ENCODE measurements at regions not wholly inside any gene's neighbourhood (a gene's known extent, or its start where the extent isn't known, plus 50 kb on each side); places are given as distances from the start of the nearest gene placed in this dataset.
"Not testable (repeated sequence)": the region's sequence is repeated elsewhere in the genome, so short reads cannot be mapped to it uniquely, and the experiment has no call there.

DNA sequence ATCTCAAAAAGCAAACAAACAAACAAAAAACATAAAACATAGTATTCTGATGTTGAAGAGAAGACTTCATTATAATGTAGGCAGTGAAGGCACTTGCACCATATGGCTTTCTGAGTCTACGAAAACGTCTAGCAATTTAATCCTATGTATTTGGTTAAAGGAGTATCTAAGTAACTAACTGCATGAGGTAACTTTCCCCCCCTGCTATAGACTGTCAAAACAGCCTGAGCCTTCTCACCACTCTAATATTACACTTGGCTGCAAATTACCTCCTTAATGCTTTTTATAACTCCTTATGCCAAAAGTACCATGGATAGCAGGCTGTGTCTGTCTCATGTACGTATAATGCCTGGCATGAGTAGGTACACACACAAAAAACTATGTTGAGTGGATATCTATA is 607.6 kb upstream of the FLRT2 start:
- intact Hi-C loops (cut with micrococcal nuclease) = no loop called here

DNA sequence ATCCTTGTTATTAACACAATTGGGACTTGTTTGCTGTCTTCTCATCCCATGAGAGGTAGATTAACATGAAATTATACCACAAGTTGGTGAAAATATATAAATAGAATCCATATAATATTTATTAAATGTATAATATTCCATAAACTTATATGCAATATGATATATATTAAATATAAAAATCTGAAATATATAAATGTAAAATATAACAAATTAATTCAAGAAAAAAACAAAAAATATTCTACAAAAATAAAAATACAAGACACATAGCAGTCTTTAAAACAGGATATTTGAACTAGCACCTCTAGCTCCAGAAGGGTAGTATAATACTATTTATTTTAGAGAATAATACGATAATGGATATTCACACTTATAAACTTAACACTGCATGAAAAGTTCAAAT is 603.3 kb upstream of the FLRT2 start:
- intact Hi-C loops (cut with micrococcal nuclease) = no loop called here

DNA sequence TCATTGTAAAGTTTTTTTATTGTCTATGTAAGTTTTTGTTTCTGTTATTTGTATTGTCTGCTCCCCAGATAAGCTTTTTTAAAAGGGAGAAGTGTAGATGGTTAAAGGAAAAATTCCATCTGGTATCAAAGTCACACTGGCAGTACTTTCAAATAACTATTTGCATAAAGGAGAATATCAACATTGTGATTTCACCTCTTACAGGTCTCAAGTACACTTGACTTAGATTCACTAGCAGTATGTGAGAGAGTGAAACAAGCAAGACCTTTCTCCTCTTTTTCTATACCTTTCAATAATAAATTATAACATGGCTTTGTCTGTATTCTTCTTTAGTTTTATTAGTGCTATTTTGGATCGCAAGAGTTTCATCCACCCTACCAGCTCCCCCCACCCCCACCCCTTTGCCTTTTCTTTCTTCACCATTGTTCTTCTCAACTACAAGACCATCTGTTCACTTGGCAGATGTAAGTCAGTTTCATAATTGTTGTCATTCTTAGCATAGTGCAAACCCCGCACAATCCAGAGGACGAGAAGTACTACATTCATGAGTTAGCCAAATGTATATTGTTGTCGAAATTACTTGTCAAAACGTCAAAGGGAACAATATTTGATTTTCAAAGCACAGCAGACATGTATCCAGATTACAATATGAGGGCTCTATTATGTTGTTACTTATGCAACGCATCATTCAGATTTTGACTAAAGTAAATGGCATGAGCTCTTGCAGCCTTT is 602.7 kb upstream of the FLRT2 start:
- intact Hi-C loops (cut with micrococcal nuclease) = no loop called here

DNA sequence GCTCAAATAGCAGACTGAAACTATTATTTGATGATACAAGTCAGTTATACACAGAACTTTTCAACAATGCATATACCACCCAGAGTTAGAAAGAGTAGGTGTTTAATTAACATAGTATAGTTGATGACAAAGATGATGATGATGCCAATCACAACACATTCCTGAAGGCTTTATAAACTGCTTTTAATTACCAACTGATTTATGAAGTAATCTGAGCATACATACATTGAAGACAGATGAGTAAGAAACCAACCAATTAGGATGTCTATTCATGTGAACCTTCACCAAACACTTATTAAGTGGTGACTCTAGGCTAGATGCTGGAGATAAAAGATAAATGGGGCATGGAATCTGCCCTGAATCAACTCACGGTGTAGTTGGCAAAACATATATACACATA is 600.9 kb upstream of the FLRT2 start:
- intact Hi-C loops (cut with micrococcal nuclease) = no loop called here

DNA sequence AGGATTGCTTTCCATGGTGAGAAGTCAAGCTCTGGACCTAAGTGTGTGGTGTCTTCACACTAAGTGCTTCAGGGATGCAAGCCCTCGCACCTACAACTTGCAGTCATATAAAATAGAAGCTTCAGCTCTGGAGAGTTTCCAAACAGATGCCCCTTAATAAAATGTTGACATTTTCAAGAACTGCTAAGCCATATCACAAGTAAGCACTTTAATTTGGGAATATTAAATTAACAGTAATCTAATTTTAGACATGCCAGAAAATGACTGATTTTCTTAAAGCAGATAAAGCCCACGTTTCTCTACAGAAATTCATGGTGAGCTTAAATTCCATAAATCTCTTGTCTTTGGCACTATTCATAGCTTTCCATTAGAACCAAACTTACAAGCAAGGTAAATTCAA is 600.1 kb upstream of the FLRT2 start:
- intact Hi-C loops (cut with micrococcal nuclease) = no loop called here

DNA sequence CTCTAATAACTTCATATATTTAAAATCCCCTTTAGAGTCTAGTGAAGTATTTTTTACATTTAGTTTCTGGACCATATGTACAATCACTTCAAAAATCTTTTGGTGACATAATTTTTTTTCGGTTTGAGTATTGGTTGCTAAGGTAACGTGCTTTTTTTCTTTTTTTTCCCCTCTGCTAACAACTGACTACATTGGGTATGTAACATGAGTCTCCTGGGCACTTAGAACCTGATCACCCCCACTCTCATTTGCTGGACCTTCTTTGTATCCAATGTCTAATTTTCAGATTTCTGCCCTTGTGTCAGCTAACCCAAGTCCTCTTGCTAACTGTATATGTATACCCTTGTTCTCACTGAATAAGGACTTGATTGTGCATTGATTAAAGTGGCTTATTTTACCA is 592.9 kb upstream of the FLRT2 start:
- intact Hi-C loops (cut with micrococcal nuclease) = no loop called here

DNA sequence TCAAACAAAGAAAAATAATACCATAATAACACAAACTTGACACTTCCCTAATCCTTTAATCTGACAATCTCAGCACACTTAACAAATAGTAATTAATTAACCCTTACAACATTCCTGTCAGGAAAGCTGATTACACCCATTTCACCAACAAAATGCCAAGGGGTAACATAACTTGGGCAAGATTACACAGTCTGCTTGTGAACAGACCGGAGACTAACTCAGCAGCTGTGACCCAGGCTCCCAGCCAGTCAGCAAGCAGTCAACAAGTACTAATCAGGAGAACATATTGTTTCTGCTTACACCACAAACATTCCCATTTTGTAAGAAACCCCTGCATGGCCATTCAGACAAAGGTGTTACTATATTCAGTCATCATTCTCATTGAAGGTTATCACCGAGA is 592.5 kb upstream of the FLRT2 start:
- intact Hi-C loops (cut with micrococcal nuclease) = no loop called here

DNA sequence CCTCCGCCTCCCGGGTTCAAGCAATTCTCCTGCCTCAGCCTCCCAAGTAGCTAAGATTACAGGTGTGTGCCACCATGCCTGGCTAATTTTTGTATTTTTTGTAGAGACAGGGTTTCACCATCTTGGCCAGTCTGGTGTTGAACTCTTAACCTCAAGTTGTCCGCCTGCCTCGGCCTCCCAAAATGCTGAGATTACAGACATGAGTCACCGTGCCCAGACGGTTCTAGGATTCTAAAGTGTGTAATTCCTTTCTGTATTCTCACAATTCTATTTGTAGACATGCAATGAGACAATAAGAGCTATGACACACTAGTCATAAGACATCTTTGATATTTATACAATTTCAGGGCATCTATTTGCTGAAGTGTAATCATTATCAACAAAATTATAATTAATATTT is 585.0 kb upstream of the FLRT2 start:
- intact Hi-C loops (cut with micrococcal nuclease) = not testable (repeated sequence)

DNA sequence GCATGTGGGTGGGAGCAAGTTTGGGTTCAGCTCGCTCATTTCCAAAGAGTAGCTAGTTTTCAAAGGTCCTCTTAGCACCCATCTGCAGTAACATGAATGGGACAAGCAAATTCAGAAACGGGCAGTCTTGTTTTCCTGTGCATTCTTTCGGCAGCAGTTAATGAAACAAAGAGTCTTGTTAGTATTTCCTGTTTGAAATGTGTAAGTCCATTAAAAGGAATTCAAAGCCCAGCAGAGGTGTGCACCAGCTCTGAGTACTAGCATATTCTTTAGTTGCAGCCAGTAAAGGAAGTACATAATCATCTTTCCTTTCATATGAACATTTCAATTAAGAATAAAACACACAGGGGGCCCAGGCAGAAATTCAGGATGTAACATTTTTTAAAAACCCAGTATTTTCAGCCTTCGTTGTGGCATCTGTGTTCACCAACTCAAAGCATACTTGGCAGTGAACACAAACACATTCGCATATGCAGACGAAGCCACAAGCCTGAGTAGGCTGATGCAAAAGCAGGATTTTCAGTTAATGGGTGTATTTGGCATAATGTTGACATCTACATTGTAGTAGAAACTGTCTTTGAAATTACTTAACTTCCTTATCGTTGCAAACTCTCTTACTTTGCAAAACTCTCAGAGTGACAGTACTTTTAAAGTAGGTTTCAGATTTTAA is 570.0 kb upstream of the FLRT2 start:
- intact Hi-C loops (cut with micrococcal nuclease) = no loop called here

DNA sequence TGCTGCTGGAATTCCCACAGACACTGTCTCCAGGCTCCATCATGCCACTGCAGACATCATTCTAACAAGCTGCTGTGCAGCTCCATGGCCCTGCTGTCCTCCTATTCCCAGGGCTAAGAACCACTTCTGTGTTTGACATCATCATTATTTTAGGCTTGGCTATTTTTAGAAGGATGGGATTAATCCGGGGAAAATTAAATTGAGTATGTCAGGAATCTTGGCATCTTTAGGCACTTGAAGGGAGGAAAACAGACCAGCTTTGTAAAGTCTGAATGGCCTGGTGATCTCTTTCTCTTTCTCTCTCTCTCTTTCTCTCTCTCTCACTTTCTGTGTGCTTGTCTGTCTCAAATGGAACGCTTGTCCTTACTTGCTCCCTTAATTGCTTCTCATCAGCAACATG is 568.3 kb upstream of the FLRT2 start:
- intact Hi-C loops (cut with micrococcal nuclease) = no loop called here

DNA sequence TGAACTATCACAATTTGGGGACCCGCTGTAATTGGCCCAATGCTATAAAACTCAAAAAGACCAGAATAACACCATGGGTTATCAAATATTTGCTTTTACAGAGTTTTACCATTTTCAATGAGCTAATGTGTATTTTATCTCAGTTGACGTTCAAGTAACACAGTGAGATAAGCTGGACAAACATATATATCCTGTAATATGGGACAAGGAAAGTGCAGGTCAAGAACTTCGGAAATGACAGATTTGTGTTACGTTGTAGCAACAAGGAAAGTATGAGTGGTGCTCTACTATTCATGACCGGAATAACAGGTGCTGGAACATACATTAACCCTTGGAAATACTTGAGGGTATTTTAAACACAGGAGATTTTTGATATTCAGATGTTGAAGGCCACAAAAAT is 566.4 kb upstream of the FLRT2 start:
- intact Hi-C loops (cut with micrococcal nuclease) = no loop called here

DNA sequence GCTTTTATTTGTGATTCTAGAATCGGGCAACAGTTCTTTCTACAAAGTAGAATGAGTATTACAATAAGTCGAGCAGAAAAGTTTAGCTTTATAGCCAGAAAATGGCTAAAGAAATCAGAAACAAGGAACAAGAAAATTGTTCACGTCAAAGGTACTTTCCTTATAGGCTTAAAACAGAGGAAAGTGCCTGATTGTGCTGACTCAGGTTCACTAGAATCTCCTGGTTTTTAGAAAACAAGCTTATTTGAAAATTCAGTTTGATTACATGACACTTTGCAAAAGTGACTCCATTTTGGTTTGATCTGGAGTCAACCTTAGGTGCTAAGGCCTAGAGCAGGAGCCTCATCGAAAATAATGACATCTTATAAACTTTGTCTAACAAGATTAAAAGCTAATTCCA is 564.7 kb upstream of the FLRT2 start:
- intact Hi-C loops (cut with micrococcal nuclease) = no loop called here

DNA sequence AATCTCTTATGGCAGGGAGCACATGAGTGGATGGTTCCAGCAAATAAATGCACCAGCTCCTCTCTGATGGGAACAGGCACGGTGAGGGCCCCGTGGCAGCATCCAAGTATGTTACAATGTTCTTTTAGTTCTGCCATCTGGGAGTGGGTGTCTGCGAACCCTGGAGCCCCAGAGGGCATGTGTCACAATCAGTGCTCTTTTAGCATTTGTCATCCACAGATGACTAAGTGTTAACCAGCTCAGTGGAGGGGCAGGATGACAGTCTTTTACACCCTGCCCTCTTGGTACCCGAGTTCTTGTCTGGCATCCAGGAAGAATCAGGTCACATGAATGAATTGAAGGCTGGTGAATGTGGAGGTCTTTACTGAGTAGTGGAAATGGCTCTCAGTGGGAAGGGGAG is 560.4 kb upstream of the FLRT2 start:
- intact Hi-C loops (cut with micrococcal nuclease) = no loop called here

DNA sequence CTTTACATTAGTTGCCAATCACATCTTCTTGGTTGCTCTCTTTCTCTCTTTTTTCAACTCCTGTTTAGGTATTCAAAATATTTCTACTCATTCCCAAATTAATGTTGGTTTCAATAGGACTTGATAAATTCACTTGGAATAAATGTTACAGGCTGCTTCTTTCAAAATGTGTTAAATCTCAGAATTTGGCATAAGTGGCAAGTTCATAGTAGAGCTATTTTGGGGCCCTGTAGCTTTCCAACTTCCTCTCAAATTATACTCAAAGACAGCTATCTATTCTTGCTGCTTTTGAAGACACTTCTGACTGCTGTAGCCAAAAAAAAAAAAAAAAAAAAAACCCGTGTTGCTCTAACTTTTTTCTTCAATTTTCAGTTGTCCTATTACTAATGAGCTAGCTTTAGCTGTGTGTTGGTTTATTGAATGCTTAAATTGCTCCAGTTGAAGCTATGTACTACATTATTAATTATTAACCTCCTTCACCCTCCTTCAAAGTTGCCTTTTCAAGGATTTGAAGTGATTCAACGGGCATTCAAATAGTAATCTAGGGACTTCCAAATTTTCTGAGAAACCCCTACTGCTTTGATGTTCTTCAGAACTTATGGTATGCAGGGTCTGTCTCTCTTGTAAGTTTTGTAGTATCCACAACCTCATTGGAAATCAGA is 554.6 kb upstream of the FLRT2 start:
- intact Hi-C loops (cut with micrococcal nuclease) = no loop called here

DNA sequence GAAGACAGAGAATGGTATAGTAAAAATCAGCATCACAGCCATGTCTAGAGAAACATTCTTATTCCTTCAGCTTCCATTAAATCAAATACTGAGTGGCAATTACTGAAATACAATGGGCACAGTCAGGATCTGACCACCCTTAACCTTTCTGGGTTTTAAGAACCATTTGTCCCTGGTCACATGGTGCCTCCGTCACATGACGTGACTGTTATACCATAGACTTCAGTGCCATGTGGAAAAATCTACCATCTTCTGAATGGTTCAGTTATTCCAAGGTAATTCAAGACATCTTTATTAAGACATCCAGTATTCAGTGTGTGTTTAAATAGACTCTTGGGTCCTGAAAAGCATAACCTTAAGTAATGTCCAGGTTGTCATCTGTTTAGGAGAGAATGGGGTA is 553.1 kb upstream of the FLRT2 start:
- intact Hi-C loops (cut with micrococcal nuclease) = no loop called here

DNA sequence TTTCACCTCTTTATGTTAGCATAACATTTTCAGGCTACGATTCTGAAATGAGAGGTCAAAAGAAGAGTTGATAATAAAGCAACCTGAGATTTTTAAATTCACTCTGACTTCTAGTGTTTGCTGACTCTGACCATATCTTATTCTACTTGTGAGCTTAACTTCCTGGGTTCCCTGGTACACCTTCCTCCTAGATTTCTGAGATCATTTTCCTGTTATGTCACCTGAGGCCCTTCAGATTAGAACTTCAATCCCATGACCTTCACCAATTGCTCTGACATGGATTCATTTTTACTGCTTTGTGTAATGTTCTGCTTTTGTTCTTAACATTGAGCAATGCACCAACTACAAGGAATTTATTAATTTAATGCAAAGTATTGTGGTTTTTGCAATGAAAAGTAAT is 542.9 kb upstream of the FLRT2 start:
- intact Hi-C loops (cut with micrococcal nuclease) = no loop called here

DNA sequence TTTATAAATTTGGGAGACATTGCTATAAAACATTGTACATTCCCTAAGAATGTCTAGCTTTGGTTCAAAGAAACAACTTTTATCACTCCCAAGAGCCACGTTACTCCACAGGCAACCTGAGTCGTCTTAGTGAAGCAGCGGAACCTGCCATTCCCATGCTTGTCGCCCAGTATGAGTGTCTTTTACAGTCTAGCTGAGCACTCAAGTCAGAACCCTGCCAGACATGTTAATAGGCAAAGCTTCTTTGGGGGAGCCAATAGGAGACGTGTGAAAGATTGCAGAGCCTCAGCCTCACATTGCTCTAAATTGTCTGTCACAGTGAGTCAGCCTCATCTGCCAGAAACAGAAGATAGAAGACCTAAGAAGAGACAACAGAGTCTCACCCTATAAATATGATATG is 541.6 kb upstream of the FLRT2 start:
- intact Hi-C loops (cut with micrococcal nuclease) = no loop called here

DNA sequence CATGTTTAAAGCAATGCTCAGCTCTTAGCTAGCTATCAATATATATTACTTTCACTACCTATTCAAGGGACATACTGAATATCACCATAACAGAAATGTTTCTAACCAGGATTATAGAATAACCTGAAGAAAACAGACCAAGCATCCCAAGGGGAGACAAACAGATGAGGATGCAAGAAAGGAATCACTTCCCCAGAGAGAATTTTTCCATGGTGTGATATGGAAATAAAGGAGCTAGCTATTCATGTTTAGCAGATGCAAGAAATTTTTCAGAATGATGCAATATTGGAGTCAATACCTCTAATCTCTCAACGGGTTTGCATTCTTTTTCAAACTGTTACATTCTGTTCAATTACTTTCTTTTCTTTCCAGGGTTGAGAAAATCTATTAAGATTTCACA is 538.9 kb upstream of the FLRT2 start:
- intact Hi-C loops (cut with micrococcal nuclease) = no loop called here

DNA sequence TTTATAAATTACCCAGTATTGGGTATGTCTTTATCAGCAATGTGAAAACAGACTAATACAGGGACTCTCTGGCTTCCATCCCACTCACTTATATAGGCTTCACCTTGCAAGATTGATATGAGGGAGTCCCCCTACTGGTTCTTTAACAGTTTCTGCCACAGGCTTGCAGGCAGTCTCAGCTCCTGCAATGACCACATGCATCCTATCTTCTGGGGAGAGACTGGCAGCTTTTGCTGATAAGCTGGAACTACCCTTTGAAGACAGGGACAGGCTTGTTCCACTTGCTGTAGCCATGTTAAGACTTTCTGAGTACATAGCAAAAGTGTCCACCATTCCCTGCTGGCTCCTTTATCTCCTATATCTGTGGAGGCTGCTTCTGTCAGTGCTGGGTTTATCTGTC is 531.7 kb upstream of the FLRT2 start:
- intact Hi-C loops (cut with micrococcal nuclease) = no loop called here

DNA sequence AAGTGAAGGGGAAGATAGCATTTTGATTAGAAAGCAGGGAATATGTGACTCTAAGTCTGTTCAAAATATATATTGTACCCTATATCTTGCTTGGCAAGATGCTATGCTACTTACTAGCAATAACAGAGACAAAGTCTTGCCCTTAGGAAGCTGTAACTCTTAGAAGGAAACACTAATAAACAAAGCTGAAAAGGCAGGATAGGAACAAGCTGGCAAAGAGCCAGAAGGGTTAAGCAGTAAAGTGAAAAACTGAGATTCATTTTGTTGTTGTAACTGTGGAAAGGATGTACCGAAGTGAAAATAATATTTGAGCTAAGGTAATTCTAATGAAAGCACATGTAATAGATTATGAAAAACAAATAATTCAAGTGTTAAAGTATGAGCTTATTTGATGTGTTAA is 527.1 kb upstream of the FLRT2 start:
- intact Hi-C loops (cut with micrococcal nuclease) = no loop called here

DNA sequence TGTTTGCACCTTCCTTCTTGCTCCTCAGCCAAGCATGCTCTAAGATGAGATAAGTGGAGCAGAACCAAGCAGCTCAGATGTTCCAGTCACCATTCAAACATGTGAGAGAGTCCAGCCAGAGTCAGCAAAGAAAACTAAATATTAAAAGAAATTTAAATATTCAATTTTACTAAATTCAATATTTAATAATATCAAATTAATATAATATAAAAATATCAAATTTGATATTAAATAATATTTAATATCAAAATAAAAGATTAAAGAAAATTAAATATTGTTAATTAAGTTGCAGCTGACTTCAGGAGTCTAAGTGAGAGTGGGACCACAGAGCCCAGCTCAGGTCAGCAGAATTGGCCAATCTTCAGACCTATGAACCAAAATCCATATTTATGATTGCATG is 526.1 kb upstream of the FLRT2 start:
- intact Hi-C loops (cut with micrococcal nuclease) = no loop called here

DNA sequence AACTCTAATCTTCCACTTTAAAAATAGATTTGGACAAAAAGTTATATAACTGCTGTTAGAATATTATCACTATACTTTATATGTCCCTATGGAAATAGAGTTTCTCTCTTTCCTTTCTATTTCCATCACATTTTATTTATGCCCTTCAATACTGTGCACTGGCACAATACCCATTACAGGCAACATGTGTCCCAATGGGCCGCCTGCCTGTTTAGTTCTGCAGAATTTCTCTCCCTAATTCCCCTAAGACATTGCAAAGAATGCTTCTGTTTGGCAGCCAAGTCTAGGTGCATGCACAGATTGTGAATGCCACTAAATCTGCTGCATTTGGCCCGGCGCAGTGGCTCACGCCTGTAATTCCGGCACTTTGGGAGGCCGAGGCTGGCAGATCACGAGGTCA is 520.4 kb upstream of the FLRT2 start:
- intact Hi-C loops (cut with micrococcal nuclease) = no loop called here

DNA sequence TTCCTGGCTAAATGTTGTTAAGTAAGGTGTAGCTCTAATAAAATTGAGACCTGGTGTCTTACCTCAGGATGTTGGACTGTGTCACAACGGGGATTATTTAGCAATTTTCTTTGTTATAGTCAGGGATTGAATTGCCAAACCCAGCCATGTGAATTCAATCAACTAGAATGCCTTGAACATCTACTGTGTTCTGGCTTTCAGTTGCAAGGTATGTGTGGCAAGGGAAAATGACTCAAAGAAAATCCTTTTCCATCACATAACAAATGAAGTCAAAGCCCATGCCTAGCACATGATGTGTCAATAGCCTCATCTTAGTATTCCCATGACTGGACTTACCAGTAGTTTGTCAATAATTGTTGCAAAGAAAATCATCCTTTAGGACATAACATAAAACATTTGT is 519.8 kb upstream of the FLRT2 start:
- intact Hi-C loops (cut with micrococcal nuclease) = no loop called here

All from T-helper 2 cell treated with Interferon-gamma antibody and Interleukin-4, amounts not matched to agents 100 ng/mL and 5 ng/mL, for 36 hours (primary cell).